Stimulated activated CD8-positive, alpha-beta memory T cell treated with anti-CD3 and anti-CD28 coated beads, Interleukin-12 subunit alpha, Interleukin-12 subunit beta, amount 100 ng/mL, for 24 hours (primary cell): ENCODE measurements at regions not wholly inside any gene's neighbourhood (a gene's known extent, or its start where the extent isn't known, plus 50 kb on each side); places are given as distances from the start of the nearest gene placed in this dataset.

Source experiments
- DNase-seq: peaks from one replicate; pipeline ENCODE4 v3.0.0-alpha.2; 2020; ENCODE audit errors: extremely low read depth

- DNase-seq: no peak
Measured at GRCh38 chr7:112882991-112883390, 92.8 kb upstream of the TMEM168 start.

- DNase-seq: no peak
Measured at GRCh38 chr7:112882511-112882910, 92.3 kb upstream of the TMEM168 start.

GRCh38 chr7:112882022-112882421, 91.8 kb upstream of the TMEM168 start:
- no peak for DNase-seq

- no peak for DNase-seq
Measured at GRCh38 chr7:112880818-112881418, 90.7 kb upstream of the TMEM168 start.

GRCh38 chr7:112877691-112878460, 87.7 kb upstream of the TMEM168 start:
- DNase-seq: no peak

- no peak for DNase-seq
Measured at GRCh38 chr7:112876877-112877276, 86.7 kb upstream of the TMEM168 start.

GRCh38 chr7:112874909-112875308, 84.7 kb upstream of the TMEM168 start:
- DNase-seq: no peak

GRCh38 chr7:112873831-112874553, 83.8 kb upstream of the TMEM168 start:
- no peak for DNase-seq

- DNase-seq: peak; percentile 9
Measured at GRCh38 chr7:112869111-112869774, 79.0 kb upstream of the TMEM168 start.

GRCh38 chr7:112868609-112869008, 78.4 kb upstream of the TMEM168 start:
- DNase-seq: no peak

GRCh38 chr7:112866424-112866823, 76.2 kb upstream of the TMEM168 start:
- DNase-seq: no peak

- DNase-seq: no peak
Measured at GRCh38 chr7:112864380-112864779, 74.2 kb upstream of the TMEM168 start.

GRCh38 chr7:112858838-112859237, 68.6 kb upstream of the TMEM168 start:
- DNase-seq: no peak

- no peak for DNase-seq
Measured at GRCh38 chr7:112855227-112855626, 65.0 kb upstream of the TMEM168 start.

- DNase-seq: no peak
Measured at GRCh38 chr7:112854169-112854568, 64.0 kb upstream of the TMEM168 start.

- no peak for DNase-seq
Measured at GRCh38 chr7:112853422-112853821, 63.2 kb upstream of the TMEM168 start.

- no peak for DNase-seq
Measured at GRCh38 chr7:112843151-112843550, 53.0 kb upstream of the TMEM168 start.
